ENCODE measurements at regions not wholly inside any gene's neighbourhood (a gene's known extent, or its start where the extent isn't known, plus 50 kb on each side); places are given as distances from the start of the nearest gene placed in this dataset.
A peak's percentile ranks its signal among the peaks of the same experiment; 100 is the strongest.

DNA sequence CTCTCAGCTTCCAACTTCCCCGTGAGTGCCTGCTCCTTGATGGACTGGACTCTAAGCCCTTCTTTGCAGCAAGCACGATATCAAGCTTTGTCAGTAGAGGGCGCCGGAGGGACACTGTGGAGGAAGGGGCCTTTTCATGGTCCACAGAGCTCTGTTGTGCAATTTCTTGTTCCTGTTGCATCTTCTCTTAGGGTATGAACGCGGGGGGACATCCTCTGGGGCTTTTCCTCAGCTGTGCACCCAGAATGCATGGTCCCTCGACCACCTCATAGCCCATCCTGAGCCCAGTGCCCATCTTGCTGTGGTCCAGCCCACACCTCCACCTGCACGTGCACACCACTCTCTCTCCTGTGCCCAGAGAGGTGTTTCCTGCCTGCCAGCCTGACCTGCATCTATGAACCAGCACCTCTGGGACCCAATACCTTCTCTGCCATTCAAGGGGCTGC lies 556.8 kb downstream of the PTPRU start (continued):
- TF ChIP-seq KLF16 (CRISPR knock-in tag; IDR thresholded peaks at IDR 0.05), result no peak
- peak; percentile 45; the same call in 1 of the 2 replicates for TF ChIP-seq HNF4A (CRISPR knock-in tag; IDR thresholded peaks at IDR 0.05)
- TF ChIP-seq ADNP (CRISPR knock-in tag; IDR thresholded peaks at IDR 0.05), result no peak
- TF ChIP-seq, protein P1, sequence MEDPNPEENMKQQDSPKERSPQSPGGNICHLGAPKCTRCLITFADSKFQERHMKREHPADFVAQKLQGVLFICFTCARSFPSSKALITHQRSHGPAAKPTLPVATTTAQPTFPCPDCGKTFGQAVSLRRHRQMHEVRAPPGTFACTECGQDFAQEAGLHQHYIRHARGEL (CRISPR knock-in tag; IDR thresholded peaks at IDR 0.05), result no peak
- TF ChIP-seq ZNF296 (CRISPR knock-in tag; conservative IDR thresholded peaks at IDR 0.05), result no peak
- TF ChIP-seq HNF4G (IDR thresholded peaks at IDR 0.05; ENCODE audit: borderline replicate concordance, low read depth, low read length), result no peak
- TF ChIP-seq HNF4G (CRISPR knock-in tag; IDR thresholded peaks at IDR 0.05; ENCODE audit: borderline replicate concordance, low read depth), result no peak
- no peak for TF ChIP-seq GABPA (IDR thresholded peaks at IDR 0.05; ENCODE audit: low read depth, low read length)
- peak; percentile 23; the same call in 1 of the 2 replicates for TF ChIP-seq GABPA (CRISPR knock-in tag; IDR thresholded peaks at IDR 0.05; ENCODE audit: low read depth)
- TF ChIP-seq, protein P2, sequence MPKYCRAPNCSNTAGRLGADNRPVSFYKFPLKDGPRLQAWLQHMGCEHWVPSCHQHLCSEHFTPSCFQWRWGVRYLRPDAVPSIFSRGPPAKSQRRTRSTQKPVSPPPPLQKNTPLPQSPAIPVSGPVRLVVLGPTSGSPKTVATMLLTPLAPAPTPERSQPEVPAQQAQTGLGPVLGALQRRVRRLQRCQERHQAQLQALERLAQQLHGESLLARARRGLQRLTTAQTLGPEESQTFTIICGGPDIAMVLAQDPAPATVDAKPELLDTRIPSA (CRISPR knock-in tag; IDR thresholded peaks at IDR 0.05; ENCODE audit: borderline replicate concordance), result no peak
- TF ChIP-seq ZNF136 (CRISPR knock-in tag; IDR thresholded peaks at IDR 0.05; ENCODE audit: low read depth), result no peak
- TF ChIP-seq ZNF878 (CRISPR knock-in tag; IDR thresholded peaks at IDR 0.05), result no peak
- TF ChIP-seq ZNF569 (CRISPR knock-in tag; IDR thresholded peaks at IDR 0.05; ENCODE audit: borderline replicate concordance), result no peak
- TF ChIP-seq SMARCC2 (IDR thresholded peaks at IDR 0.05), result no peak
- TF ChIP-seq NFE2 (CRISPR knock-in tag; IDR thresholded peaks at IDR 0.05), result no peak
- TF ChIP-seq, protein P3, sequence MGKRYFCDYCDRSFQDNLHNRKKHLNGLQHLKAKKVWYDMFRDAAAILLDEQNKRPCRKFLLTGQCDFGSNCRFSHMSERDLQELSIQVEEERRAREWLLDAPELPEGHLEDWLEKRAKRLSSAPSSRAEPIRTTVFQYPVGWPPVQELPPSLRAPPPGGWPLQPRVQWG (CRISPR knock-in tag; IDR thresholded peaks at IDR 0.05; ENCODE audit: borderline replicate concordance, low read depth), result no peak
- no peak for TF ChIP-seq ZIK1 (CRISPR knock-in tag; IDR thresholded peaks at IDR 0.05; ENCODE audit: borderline replicate concordance, low read depth)
- TF ChIP-seq HOXA7 (CRISPR knock-in tag; IDR thresholded peaks at IDR 0.05), result no peak
- TF ChIP-seq ZZZ3 (CRISPR knock-in tag; IDR thresholded peaks at IDR 0.05; ENCODE audit: borderline replicate concordance), result no peak
- TF ChIP-seq FOXJ3 (CRISPR knock-in tag; IDR thresholded peaks at IDR 0.05; ENCODE audit: borderline replicate concordance), result no peak
- TF ChIP-seq ZNF20 (CRISPR knock-in tag; IDR thresholded peaks at IDR 0.05), result no peak
- no peak for TF ChIP-seq ZMAT3 (CRISPR knock-in tag; conservative IDR thresholded peaks at IDR 0.05)
- no peak for TF ChIP-seq ZNF562 (CRISPR knock-in tag; IDR thresholded peaks at IDR 0.05; ENCODE audit: borderline replicate concordance)
- TF ChIP-seq, protein P4, sequence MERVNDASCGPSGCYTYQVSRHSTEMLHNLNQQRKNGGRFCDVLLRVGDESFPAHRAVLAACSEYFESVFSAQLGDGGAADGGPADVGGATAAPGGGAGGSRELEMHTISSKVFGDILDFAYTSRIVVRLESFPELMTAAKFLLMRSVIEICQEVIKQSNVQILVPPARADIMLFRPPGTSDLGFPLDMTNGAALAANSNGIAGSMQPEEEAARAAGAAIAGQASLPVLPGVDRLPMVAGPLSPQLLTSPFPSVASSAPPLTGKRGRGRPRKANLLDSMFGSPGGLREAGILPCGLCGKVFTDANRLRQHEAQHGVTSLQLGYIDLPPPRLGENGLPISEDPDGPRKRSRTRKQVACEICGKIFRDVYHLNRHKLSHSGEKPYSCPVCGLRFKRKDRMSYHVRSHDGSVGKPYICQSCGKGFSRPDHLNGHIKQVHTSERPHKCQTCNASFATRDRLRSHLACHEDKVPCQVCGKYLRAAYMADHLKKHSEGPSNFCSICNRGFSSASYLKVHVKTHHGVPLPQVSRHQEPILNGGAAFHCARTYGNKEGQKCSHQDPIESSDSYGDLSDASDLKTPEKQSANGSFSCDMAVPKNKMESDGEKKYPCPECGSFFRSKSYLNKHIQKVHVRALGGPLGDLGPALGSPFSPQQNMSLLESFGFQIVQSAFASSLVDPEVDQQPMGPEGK (CRISPR knock-in tag; IDR thresholded peaks at IDR 0.05), result peak; percentile 27; the same call in 1 of the 2 replicates
- no peak for TF ChIP-seq ZNF180 (CRISPR knock-in tag; IDR thresholded peaks at IDR 0.05; ENCODE audit: borderline replicate concordance, low read depth)
